Right renal cortex interstitium (tissue), 3 donors: ENCODE measurements at regions not wholly inside any gene's neighbourhood (a gene's known extent, or its start where the extent isn't known, plus 50 kb on each side); places are given as distances from the start of the nearest gene placed in this dataset.

Source experiments
- DNase-seq, 3 donors: peaks; one replicate each; pipeline ENCODE4 v3.0.0-alpha.2; 2013; ENCODE audit warnings: low read depth in 3 of 3, low spot score in 2 of 3

DNA sequence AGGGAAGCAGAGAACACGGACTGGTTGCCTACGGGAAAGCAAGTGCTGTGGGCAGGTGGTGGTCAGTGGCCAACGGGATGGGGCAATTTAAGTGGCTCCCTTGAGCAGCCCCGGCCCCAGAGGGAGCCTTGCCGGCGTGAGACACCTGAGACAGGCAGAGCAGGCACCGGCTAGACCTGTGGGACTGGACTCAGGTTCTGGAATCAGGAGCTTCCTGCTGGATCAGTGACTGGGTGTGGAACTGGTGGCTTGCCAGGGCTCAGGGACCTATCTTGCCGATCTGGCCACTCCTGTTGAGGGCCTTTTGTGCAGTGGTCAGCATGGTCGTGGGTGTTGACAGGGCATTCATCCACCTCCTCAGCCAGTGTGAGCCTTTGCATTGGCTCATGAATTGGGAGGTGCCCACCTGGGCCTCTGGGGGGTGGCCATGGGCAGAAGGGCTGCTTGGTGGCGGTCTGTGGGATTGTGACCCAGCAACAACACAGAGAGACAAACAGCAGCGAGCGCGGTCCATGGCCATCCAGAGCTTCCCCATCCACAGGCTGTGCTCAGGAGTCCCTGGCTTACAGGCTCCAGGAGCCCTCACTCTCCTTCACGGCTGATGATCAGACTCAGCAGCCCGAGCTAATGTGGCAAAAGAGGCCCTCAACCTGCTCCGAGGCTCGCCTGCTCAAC is 85.4 kb upstream of the ZNF516 start:
- no peak for DNase-seq

DNA sequence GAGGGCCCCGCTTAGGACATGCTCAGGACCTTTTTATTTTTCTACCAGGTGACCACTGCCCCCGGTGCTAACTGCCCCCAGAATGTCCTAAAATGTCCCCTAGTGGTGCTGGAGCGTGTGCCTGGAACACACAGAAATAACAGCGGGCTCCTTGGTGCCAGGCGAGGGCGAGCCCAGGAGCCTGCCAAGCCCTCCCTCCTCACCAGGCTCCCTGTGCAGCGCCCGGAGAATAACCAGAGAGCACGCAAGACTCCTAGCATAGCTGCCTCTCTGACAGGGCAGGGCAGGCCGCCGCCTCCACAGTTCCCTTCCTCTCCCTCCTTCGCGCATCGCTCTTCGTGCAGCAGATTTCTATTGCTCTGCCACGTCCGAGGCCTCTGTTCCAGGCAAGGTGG is 84.3 kb upstream of the ZNF516 start:
- DNase-seq = no peak

DNA sequence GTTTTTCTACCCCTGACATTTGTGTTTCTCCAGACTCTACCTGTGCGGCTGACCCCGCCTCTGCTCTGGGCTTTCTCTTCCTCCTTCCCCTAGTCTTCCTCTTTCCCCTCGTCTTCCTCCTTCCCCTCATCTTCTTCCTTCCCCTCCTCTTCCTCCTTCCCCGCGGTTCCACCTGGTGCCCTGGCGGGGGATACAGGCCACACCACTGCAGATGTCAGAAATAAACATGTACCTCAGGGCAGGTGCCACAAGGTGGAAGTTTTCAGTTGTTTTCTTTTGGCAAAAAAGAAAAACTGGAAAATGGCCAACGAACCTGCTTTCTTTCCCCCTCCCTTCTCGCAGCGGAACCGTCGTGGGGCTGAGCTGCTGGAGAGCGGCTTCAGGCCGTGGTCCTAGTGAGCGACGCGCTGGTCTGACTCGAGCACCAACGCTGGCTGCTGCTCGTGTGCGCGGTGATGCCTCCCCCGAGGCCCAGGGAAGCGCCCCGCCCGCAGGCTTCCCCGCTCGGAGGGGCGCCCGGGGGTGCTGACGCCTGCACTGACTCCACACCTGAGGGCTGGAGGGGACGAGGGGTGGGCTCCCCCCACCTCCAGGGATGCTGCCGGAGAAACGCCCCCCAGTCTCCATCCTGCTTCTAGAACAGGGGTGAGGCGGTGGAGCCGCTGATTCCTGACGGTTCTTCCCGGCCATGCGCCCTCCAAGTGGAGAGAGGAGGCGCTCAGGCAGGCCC is 83.7 kb upstream of the ZNF516 start:
- DNase-seq = no peak

DNA sequence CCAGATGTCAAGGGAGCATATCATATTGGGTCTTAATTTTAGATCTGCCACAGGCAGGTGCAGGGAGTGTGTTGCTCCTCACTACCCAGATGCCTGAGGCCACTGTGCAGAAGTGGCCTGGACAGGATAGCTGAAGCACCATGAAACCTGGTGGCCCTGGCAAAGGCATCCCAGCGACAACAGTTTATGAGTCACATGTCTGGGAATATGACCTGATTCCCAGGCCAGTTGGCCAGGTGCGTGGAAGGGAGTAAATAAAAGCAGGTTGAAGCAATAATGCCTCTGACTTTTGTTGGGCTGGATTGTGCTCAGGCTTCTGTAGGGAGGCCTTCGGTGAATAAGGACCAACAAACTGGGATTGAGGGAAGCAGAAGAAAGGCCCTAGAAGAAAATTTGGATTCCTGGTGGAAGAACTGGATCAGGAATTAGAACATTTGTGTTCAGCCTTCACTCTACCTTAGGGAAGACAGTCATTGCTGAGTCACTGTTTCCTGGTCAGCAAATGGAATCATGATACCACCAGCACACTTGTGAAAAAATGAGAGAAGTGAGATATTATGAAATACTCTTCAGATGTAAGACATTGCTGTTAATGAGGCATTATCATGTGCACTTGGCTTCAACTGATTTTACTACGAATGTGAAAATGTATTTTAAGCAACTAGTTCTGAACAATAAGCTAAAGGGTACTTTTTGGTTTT is 78.4 kb upstream of the ZNF516 start:
- DNase-seq = no peak

DNA sequence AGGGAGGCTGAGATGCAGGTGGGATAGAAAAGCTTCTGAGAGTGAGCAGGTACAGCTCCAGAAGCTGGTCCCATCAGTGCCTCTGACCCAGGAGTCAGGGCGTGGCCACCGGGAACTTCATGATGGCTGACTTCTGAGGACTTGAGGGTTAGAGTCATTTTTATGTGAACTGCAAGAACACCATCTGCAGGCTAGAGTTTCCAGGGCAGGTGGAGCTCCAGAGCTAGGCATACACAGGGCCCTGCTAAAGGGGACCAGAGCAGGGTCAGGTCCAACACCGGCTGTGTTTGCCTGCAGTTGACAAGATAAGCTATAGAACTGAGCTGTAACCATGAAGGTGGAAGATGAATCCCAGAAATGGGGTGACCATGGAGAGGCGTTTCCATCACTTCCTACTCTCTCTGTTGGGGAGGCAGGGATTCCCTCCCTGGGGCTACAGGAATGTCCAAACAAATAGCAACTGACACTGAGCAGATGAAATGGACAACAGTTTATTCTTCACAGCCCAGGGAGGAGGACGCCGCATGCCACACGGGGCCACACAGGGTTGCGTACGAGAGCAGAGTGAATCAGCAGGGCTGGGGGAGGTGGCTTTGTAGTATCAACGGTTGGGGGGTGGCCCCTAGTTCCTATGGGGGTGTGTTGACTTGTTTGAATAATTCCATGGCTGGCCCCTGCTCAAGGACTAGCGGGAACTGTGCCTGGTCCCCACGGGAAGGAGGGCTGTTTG is 77.6 kb upstream of the ZNF516 start:
- DNase-seq = no peak

DNA sequence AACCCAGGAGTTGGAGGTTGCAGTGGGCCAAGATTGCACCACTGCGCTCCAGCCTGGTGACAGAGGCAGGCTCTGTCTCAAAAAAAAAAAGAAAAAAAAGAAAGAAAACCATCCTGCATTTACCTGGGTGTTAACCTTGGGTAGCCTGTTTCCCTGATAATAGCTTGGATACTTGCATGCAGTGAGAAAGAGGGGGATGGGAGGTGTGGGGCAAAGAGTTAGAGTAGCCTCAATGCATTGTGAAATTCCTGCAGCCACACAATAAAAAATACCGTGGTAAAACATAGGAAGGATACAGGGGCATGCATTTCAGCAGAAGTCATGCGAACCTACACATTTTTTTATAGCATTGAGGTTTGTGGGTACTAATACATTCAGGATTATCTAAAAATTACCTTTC is 76.6 kb upstream of the ZNF516 start:
- DNase-seq = no peak

DNA sequence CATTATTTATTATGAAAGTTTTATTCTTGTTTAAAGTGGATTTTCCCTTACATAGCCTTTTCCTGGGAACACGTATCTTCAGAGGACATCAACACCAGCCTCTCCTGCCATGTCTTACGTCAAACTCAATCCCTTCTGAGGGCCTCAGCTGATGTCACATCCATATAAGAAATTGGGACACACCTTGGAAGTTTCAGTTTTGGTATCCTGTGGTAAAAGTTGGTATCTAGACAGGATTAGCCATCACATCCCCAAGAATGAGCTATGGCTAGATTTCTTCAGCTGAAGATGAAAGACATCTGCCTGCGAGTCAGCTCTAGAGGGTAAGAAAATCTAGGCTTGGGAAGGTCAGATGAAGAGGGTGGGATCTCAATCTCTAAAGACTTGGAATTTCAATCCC is 75.8 kb upstream of the ZNF516 start:
- DNase-seq = no peak

DNA sequence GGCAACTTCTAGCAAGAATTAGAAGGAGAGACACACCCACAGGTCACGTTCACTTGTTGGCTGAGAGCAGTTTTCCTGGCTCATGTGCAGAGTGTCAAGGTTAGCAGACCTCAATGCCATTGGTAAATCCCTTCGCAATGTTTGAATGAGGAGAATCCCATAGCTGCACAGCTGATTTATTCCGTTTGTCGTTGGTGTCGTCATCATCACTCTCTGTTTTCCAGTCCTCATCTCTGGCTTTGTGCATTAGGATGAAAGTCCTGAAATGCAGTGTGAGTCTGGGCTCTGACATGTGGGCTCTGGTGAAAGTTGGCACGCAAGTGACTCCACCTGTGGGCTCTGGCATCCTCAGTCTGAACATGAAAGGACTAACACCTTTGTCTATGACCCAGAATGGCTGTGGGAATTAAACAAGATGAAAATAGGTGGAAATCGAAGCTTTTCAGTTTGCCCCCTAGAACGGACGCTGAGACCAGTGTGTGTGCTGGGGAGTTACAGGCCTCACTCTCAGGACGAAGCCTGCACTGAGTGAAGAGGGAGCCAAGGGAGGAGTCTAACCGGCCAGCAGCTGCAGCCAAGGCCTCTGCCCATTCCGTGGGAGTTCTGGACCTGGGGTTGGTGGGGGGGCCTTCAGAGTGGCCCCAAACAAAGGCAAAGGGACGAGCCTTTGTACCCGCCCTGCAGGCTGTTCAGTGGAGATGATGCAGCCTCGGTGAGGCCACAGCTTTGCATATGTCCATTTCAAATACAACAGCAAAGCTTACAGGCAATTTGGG is 74.8 kb upstream of the ZNF516 start:
- DNase-seq = no peak

DNA sequence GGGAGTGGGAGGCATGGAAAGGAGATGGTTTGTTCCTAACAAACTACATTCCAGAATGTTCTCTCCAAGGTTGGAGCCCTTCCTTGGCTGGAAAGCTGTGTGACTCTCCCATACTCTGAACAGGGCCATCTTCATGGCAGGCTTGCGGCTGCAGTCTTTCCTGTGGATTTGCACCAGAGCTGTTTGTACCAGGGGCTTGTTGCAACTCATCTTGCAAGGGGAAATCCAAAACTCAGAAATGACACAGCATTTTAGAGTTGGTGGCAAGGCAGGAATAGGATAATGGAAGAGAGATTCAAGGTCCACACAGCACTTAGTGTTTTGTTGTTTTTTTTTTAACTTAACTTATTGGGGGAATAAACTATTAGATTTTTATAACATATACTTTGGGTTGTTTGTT is 73.7 kb upstream of the ZNF516 start:
- DNase-seq = no peak

DNA sequence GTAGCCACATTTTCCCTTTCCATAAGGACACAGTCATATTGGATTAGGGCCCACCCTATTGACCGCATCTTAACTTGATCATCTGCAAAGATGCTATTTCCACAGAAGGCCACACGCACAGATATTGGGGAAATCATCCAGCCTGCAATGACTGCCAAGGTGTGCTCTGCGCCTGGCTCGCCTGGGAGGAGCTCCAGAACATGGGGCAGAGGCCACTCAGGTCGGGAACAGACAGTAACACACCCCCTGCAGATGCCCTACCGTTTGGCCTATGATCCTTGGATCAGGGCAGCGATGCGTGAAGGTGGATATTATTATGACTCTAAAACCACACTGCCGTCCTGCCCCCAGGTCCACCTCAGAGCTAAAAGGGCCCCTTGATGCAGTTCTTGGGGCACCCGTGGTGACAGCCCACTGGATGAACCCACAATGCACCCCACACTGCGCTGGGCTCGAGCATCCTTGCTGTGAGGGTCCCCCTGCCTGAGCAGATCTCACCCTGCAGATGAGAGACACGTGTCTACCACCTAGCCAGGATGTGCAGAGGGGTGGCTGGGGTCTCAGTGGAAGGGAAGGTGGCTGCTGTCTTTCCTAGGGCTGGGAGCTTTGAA is 72.9 kb upstream of the ZNF516 start:
- DNase-seq = no peak

DNA sequence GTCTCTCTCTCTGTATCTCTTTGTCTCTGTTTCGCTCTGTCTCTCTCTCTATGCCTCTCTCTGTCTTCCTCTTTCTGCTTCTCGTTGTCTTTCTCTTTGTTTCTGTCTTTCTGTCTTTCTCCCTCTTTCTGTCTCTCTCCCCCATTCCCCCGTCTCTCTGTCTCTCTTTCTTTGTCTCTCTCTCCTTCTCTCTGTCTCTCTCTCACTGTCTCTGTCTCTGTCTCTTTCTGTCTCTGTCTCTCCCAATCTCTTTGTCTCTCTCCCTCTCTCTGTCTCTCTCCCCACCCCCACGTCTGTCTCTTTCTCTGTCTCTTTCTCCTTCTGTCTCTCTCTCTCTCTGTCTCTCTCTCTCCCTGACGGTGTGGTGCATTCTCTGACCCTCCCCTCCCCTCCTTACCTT is 71.9 kb upstream of the ZNF516 start:
- no peak for DNase-seq

DNA sequence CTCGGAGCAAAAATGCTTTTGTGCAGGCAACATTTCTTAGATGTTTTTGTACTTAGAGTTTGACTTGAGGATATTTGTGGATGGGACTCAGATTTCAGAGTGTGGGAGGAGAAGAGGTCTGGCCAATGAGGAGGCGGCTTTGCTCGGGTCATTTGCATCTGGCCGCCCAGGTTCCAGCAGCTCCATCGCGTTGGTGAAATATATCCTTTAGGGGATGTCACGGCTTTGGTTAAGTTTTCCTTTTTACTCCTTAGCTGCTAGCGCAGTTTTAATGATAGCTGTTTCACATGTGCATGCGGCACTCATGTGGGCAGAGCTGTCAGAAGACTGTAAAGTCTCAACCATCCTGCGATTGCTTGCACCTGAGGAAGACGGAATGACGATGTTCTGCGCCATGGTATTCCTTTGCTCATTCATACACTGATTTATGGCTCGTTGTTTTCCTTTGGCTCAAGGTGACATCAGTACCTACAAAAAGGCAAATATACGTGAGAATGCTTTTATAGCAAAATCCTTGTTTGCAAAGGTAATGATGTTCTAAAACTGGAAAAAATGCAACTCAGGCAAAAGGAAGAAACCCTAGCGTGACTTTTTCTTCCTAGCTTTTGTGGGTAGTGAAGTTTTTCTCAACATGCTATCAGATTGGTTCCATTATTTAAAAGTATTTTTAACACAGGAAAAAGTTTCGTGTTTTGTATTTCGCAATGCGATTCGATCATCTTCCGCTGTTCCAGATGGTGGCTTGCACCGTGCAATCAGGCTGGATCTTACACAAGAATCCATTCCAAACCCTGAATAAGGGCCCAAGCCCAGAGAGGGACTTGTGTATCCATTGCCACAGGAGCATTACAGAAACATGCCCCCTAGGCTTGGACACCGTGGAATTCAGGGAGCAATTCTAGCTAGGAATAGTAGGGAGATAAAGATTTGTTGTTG is 70.5 kb upstream of the ZNF516 start:
- DNase-seq = peak; percentile 78 to 86 (median 80)

DNA sequence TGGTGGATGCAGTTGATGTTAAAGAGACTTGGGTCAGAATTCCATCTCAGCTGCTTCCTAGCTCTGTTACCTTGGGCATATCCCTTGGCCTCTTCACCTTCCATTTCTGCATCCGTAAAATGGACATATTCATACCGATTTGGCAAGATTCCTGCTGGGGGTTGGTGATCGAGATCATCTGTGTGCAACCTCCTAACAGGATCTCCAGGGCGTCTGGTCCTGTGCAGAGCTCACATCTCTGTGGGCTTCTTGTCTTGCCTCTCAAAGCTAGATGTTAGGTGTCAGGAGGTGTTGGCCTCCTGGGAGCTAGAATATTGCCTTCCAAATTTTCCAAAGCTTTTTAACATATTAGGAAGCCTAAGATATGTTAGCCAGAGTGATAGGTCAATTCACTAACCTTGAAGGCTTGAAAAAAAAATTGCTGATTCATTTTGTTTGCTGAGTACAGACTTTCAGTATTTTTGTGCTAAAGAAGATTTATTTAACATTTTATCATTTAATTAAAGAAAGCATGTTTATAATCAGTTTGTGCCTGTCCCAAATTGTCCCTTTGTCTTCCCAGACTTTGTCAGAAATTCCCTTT is 69.7 kb upstream of the ZNF516 start:
- DNase-seq = no peak

DNA sequence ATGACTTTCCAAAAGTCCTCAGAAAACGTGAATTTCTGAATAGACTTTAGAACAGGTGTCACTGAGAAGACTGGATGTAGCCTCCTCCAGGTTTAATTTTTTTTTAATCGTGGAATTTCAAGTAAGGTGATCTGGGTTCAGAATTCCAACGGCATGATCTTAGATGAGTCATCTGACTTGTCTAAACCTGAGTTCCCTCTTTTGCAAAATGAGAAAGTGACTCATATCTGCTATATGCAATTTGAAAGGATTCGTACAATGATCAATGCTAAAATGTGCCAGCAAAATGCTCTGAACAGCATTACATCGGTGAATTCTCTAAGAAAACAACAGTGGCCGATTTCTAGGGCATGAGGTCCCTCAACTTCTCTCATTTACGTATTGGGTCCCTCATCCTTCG is 69.1 kb upstream of the ZNF516 start:
- no peak for DNase-seq

DNA sequence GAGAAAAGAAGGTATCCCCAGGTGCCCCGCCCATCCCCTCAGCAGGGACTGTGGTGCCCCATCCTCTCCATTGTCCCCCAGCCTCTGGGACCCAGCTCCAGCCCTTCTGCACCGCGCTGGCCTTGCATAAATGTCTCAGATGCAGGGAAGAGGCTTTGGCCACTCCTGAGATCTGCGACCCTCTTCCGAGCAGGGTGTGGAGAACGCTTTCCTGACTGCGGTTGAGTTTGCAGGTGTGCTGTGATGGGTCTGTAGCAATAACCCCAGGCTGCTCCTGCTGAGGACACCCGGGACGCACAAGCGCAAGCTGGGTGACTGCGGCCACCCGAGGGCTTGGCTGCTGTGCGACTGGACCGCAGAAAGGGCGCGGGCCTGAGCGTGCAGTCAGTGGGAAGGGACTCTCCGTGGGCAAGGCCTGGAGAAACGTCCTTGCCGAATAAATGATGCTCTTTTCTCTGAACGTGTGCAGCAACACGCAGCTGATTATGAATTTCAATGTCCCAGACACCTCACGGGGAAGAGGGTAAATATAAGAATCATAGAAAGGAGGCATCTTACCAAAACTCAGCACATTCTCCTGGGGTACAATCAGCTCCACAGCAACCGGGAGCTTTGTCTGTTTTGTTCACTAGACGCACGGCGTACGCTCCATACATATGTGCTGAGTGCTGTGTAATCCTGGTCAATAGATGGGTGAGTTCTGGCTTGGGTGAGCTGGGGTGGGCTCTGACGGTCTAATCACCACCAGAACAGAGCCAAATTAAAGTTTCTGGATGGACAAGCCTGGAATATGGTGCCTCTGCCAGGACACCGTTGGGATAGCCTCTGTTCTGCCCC is 67.5 kb upstream of the ZNF516 start:
- DNase-seq = no peak

DNA sequence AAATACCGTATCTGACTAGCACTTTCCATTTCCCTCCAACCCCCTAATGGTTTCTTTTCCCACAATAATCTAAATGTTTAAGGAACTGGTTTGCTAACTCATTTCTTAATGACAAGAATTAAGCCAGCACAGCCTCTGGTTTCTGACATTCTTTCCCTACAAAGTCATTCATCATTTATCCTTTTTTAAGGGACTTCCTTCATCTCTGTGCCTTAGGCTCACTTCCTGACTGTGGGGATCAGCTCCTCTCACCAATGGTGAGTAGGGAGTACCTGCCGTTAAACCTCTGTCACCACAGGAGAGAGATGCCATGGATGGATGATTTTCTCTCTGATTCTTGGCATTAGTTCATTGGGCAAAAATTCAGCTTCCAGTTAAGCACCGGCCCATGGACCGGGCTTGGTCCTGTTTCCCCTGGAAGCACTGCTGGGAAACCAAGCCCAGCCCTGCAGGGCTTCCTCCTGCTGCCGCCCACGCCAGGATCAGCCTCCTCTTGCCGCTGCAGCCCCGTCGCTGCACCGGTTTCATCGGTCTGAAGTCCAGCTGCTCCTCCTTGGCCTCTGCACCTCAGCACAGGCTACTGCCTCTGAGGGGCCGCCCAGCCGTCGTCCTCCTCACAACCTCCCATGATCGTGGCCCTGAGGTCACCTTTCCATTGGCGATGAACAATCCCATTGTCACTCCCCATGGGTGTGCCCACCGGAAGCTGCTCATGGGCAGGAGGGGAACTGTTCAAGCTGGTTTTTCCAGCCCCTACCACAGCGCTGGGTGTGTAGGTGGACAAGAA is 64.0 kb upstream of the ZNF516 start:
- DNase-seq = no peak

DNA sequence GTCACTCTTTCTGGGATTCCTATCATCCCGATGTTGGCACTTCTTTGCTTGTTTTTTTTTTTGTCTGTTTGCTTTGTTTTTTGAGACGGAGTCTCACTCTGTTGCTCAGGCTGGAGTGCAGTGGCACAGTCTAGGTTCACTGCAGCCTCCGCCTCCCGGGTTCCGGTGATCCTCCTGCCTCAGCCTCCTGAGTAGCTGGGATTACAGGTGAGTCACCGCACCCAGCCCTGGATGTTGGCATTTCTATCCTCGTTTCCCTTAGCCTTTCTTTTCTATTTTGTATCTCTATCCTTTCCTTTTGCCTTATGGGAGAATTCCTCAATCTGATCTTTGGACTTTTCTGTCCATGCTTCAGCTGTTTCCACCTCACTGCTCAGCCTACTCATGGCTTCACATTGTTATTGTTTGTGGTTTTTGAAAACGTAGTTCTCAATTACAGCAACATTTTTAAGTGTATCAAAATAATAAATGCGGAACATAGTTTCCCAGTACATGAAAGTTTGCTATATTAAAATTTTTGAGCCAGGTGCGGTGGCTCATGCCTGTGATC is 62.1 kb upstream of the ZNF516 start:
- no peak for DNase-seq
